UCSD-AML1 (cell line): ENCODE measurements at regions not wholly inside any gene's neighbourhood (a gene's known extent, or its start where the extent isn't known, plus 50 kb on each side); places are given as distances from the start of the nearest gene placed in this dataset.

Experiments used
- DNase-seq: peaks from one replicate; lab custom pipeline; 2025; ENCODE audit not compliant: unreplicated experiment; lab: John Stamatoyannopoulos, UW

GRCh38 chr1:87194856-87195255, 133.8 kb upstream of the LMO4 start:
- DNase-seq: no peak

DNA sequence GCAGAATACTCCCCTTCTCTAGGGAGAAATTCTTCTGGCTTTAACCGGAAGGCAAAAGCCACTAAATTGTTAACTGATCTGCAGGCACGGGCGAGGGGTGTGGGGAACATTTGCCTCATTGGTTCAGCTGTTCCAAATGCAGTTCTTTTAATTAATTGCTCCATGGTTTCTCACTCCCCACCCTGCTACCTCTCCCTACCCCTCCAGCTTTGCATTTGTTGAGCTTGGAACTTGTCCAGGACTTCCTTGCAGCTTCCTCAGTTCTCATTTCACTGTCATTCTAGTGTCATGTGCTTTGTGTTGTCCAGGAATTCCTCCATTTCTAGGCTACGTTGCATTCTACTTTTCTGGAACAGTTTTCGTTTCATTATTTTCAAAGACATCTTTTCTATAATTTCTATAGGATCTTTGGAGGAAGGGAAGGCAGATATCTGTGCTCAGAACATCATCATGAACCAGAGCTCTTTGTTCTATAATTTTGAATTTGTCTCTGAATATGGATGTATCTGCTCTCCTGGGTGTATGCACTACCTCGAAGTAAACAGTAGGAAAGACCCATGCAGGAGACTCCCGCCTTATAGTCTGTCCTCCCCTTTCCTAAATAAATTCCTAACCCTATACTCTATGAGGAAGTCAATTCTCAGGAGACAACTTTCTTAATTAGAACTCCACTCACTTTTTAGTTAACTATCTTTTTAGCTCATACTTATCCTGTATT, 132.4 kb upstream of the LMO4 start:
- no peak for DNase-seq

DNA sequence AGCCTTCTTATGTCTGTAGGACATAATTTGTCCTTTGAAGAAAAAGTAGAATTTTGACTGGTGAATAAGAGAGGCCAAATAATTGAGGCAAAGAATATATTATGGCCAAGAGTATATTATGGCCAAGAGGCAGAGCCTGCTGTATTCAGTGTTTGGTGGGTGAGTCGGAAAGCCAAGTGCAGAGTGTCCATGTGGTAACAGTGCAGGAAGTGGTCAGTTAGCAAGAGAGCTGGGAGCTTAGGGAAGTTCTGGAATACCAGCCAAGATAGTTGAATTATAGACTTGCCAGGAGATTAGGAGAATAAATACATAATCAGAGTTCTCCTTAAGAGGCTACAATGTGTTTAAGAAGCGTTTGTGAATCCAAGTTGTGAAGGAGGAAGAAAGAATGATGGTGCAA, 131.5 kb upstream of the LMO4 start:
- DNase-seq: no peak

GRCh38 chr1:87197641-87198040, 131.0 kb upstream of the LMO4 start:
- no peak for DNase-seq

- DNase-seq: no peak
Observed at GRCh38 chr1:87200875-87201638, 127.6 kb upstream of the LMO4 start.

- DNase-seq: no peak
Observed at GRCh38 chr1:87201768-87202167, 126.9 kb upstream of the LMO4 start.

GRCh38 chr1:87202451-87202850, 126.2 kb upstream of the LMO4 start:
- DNase-seq: no peak

DNA sequence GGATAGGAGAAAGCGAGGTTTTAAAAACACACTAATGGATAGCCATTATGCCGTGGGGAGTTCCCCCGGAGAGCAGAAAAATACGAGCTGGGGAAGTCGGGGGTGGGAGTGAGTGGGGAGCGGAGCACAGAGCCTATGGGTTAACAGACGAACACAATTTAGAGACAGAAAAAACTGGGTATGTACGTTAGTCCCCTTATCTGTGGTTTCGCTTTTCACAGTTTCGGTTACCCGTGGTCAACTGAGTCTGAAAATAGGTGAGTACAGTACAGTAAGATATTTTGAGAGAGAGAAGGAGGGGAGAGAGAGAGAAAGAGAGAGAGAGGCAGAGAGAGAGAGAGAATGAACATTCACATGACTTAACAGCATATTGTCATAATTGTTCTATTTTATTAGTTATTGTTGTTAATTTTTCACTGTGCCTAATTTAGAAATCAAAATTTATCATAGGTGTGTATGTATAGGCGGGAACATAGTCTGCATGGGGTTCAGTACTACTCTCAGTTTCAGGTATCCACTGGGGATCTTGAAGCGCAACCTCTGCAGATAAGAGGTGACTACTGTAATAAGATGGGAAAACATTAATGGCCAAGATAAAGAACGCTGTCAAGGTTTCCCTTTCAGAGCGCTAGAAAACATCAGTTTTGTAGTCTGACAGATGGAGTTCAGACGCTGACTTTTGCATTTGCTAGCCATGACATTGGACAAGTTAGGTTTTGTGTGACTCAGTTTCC, 125.6 kb upstream of the LMO4 start:
- no peak for DNase-seq

- DNase-seq: no peak
Observed at GRCh38 chr1:87203904-87204303, 124.8 kb upstream of the LMO4 start.

GRCh38 chr1:87204441-87204840, 124.2 kb upstream of the LMO4 start:
- no peak for DNase-seq

GRCh38 chr1:87204921-87205320, 123.8 kb upstream of the LMO4 start:
- DNase-seq: no peak

DNA sequence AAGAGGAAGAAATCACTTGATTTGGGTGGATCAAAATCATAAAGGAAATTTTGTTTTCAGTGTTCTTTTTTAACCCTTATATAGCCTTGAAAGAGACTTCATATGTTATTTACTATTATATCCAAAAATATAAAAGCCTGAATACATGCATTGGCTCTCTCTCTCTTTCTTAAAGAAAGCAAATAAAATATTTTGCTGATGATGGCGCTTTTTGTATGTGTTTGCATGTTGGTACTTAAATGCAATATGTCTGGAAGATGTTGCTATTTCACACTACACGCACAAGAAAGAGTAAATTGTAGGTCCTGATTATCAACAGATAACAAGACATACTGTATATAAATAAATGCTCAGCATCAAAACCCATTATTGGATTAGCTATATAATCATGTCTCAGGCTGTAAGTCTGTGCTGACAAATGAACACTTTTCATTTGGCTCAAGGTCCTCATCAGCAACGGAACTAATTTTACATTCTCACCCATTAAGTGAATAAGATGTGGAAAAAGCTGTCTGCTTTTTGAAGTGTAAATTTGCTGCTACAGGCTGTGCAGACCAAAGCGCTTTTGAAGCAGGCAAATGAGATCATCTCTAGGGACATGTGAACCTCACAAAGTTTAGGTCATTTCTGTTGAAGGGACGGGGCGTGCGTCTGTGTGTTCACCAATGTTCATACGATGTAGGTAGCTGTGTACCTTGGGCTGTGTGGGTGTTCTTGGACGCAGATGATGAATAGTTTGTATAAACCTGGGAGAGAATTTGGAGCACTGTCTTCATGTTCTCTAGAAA, 122.4 kb upstream of the LMO4 start:
- no peak for DNase-seq

DNA sequence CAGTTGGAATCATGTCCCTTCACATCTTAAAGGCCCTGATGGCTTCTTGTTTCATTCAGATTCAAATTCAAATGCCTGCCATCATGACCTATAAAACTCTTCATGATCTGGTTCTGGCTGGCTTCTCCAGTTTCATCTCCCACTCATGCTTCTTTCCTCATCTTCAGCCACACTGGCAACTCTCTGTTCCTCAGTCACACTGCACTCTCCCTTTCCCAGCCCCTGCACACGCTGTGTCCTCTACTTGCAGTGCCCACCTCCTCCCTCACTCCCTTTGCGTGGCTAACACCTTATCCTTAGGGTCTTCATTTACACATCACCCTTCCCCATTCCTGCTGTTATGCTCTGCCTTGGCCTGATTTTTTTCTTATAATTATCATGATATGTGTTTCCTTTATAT, 120.6 kb upstream of the LMO4 start:
- no peak for DNase-seq

DNA sequence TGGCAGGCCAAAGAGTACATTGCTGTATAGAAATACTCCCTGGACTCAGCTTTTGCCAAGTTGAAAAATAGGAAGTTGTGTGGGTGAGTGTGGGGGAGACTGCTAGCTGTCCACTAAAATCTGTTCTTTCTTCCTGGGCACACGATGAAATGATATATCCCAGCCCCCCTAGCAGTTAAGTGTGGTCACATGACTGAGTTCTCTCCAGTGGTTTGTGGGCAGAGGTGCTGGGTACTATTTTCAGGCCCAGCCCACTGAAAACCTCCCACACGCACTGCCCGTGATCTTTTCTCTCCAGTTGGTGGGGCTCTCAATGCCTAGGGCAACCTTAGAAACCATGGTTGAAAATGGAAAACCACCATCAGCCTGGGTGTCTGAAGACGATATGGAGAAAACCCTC, 119.7 kb upstream of the LMO4 start:
- peak; percentile 14 for DNase-seq

DNA sequence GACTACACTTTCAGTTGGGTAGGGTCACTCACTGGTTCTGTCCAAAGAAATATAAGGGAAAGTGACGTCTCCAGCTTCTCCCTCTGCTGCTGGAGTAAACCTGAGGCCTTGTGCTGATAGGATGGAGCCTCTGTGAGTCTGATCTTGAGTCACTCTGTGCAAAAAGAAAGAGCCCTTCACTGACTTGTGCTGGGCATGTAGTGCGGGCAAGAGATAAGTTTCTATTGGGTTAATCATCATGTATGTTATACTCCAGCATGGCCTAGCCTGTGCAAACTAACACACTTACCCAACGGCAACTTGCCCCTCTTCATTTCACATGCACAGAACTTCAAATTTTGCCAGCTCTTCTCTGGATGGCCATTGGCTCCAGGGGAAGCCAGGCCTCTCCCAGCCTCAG, 118.5 kb upstream of the LMO4 start:
- DNase-seq: no peak

GRCh38 chr1:87212431-87213134, 116.1 kb upstream of the LMO4 start:
- DNase-seq: no peak

GRCh38 chr1:87213135-87213515, 115.6 kb upstream of the LMO4 start:
- DNase-seq: no peak

DNA sequence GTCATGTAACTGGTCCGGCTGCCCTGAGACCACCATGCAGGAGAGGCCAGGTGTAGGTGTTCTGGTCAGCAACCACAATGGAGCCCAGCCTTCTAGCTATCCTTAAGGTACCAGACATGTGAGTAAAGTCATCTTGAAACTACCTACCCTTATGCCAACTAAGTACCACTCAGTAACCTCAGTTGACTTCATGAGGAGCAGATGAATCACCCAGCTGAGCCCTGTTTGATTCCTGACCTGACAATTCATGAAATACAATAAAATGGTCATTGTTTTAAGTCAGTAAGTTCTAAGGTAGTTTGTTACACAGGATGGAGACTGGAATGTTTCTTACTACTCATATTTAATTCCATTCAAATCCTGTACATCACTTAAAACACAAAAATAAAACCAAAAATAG, 113.1 kb upstream of the LMO4 start:
- no peak for DNase-seq

- DNase-seq: no peak
Observed at GRCh38 chr1:87218618-87219017, 110.1 kb upstream of the LMO4 start.

- no peak for DNase-seq
Observed at GRCh38 chr1:87219141-87219540, 109.5 kb upstream of the LMO4 start.

DNA sequence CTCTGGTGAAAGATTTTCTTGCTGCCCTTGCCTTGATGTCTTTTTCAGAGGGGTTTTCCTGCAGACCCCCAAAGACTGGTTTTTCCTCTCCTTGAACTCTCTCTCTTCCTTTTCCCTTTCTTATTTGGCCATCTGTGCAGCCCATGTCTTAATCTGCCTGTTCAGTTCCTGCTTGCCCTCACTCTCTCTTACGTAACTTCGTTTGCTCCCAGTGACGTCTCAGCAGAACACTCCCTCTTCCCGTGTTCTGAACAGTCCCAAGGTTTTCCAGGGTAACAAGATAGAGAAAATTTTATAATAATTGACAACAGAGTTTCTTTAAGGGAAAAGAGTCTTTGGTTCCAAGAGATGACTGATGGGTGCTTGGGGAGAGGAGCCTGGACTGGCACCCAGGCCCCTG, 109.1 kb upstream of the LMO4 start:
- no peak for DNase-seq
